ENCODE measurements at regions not wholly inside any gene's neighbourhood (a gene's known extent, or its start where the extent isn't known, plus 50 kb on each side); places are given as distances from the start of the nearest gene placed in this dataset.

GRCh38 chr9:25864509-25864908 lies 186.3 kb upstream of the TUSC1 start (continued):
- TF ChIP-seq ZNF274 (IDR thresholded peaks at IDR 0.05; ENCODE audit: low read length) (no peak), ZNF274 (tag by site-specific recombination; IDR thresholded peaks at IDR 0.05; ENCODE audit: borderline replicate concordance) (no peak), ZNF292 (tag by site-specific recombination; IDR thresholded peaks at IDR 0.05; ENCODE audit: borderline replicate concordance, low read depth) (no peak), SALL2 (tag by site-specific recombination; IDR thresholded peaks at IDR 0.05; ENCODE audit: borderline replicate concordance) (no peak), SP3 (tag by site-specific recombination; IDR thresholded peaks at IDR 0.05) (no peak), PRDM2 (tag by site-specific recombination; IDR thresholded peaks at IDR 0.05; ENCODE audit: borderline replicate concordance) (no peak), ZNF660 (tag by site-specific recombination; IDR thresholded peaks at IDR 0.05) (no peak), ZNF140 (tag by site-specific recombination; IDR thresholded peaks at IDR 0.05) (no peak), ZNF76 (tag by site-specific recombination; IDR thresholded peaks at IDR 0.05; ENCODE audit: borderline replicate concordance, low read depth) (no peak), ZNF335 (tag by site-specific recombination; conservative IDR thresholded peaks at IDR 0.05) (no peak)

GRCh38 chr9:25861421-25861820 lies 183.2 kb upstream of the TUSC1 start:
- no peaks in the 10 kb centered on the region for H3K4me1 ChIP-seq (ENCODE audit: control insufficient read depth, insufficient read depth, low read length)
- TF ChIP-seq OVOL3 (tag by site-specific recombination; IDR thresholded peaks at IDR 0.05) = no peak
- no peak for TF ChIP-seq ATF2 (tag by site-specific recombination; IDR thresholded peaks at IDR 0.05; ENCODE audit: low read depth)
- TF ChIP-seq ZSCAN30 (tag by site-specific recombination; IDR thresholded peaks at IDR 0.05) = no peak
- no peak for TF ChIP-seq ZNF248 (tag by site-specific recombination; IDR thresholded peaks at IDR 0.05)
- no peak for TF ChIP-seq ZNF112 (tag by site-specific recombination; IDR thresholded peaks at IDR 0.05)
- TF ChIP-seq TCF7L2 (IDR thresholded peaks at IDR 0.05; ENCODE audit: borderline replicate concordance, low read depth, low read length) = no peak
- no peak for TF ChIP-seq ZNF621 (tag by site-specific recombination; IDR thresholded peaks at IDR 0.05)
- H3K27ac ChIP-seq (ENCODE audit: extremely low read depth, low read depth, low read length) = no peak overlapping the region
- ChIA-PET CTCF (no interaction called here), POLR2A (no interaction called here)
- H3K9me3 ChIP-seq (ENCODE audit: control insufficient read depth, insufficient read depth, low read depth, low read length) = no peaks in the 10 kb centered on the region
- H3K36me3 ChIP-seq (ENCODE audit: control insufficient read depth in 2 of 2, insufficient read depth in 1 of 2, low read length in 2 of 2) = no peaks in the 10 kb centered on the region
- no peak overlapping the region for H3K4me3 ChIP-seq (ENCODE audit: low read depth, low read length)

- POLR2A ChIA-PET = no interaction called here
- CTCF ChIA-PET = no interaction called here
- TF ChIP-seq ZNF311 (tag by site-specific recombination; IDR thresholded peaks at IDR 0.05; ENCODE audit: borderline replicate concordance) = no peak
- TF ChIP-seq SP3 (tag by site-specific recombination; IDR thresholded peaks at IDR 0.05) = no peak
- no peak for TF ChIP-seq ZNF146 (tag by site-specific recombination; IDR thresholded peaks at IDR 0.05)
- TF ChIP-seq ZNF280C (tag by site-specific recombination; IDR thresholded peaks at IDR 0.05) = no peak
- TF ChIP-seq ZNF544 (tag by site-specific recombination; IDR thresholded peaks at IDR 0.05) = no peak
- no peak for TF ChIP-seq ZNF391 (tag by site-specific recombination; IDR thresholded peaks at IDR 0.05; ENCODE audit: borderline replicate concordance, low read depth)
- no peak for TF ChIP-seq ZSCAN30 (tag by site-specific recombination; IDR thresholded peaks at IDR 0.05)
- no peak for TF ChIP-seq KLF7 (tag by site-specific recombination; IDR thresholded peaks at IDR 0.05; ENCODE audit: borderline replicate concordance)
- no peak for TF ChIP-seq KLF8 (tag by site-specific recombination; IDR thresholded peaks at IDR 0.05)
- TF ChIP-seq ZNF366 (tag by site-specific recombination; conservative IDR thresholded peaks at IDR 0.05) = no peak
Observed at GRCh38 chr9:25857147-25857546, 178.9 kb upstream of the TUSC1 start.

More at GRCh38 chr9:25857147-25857546, 178.9 kb upstream of the TUSC1 start:
- H3K4me3 ChIP-seq (ENCODE audit: low read depth, low read length) = no peak overlapping the region
- H3K36me3 ChIP-seq (ENCODE audit: control insufficient read depth in 2 of 2, insufficient read depth in 1 of 2, low read length in 2 of 2) = no peaks in the 10 kb centered on the region
- no peaks in the 10 kb centered on the region for H3K9me3 ChIP-seq (ENCODE audit: control insufficient read depth, insufficient read depth, low read depth, low read length)
- no peak overlapping the region for H3K27ac ChIP-seq (ENCODE audit: extremely low read depth, low read depth, low read length)
- H3K4me1 ChIP-seq (ENCODE audit: control insufficient read depth, insufficient read depth, low read length) = no peaks in the 10 kb centered on the region

All from HEK293 (cell line).